CD4-positive, alpha-beta T cell treated with Interferon alpha-2 for 1 hour (primary cell): ENCODE measurements at regions not wholly inside any gene's neighbourhood (a gene's known extent, or its start where the extent isn't known, plus 50 kb on each side); places are given as distances from the start of the nearest gene placed in this dataset.

Experiments used
- DNase-seq, 2 donors: peaks; one replicate each; pipeline ENCODE4 v3.0.0-alpha.2; 2020 to 2022

- DNase-seq, result no peak
These were observed 209.3 kb upstream of the CDH4 start for GRCh38 chr20:61042506-61043385.

GRCh38 chr20:61043681-61044080 lies 208.4 kb upstream of the CDH4 start:
- DNase-seq, result no peak

- DNase-seq, result no peak
These were observed 207.6 kb upstream of the CDH4 start for GRCh38 chr20:61044499-61044898.

GRCh38 chr20:61045091-61045490 lies 207.0 kb upstream of the CDH4 start:
- DNase-seq, result no peak

GRCh38 chr20:61045876-61046585 lies 206.0 kb upstream of the CDH4 start:
- DNase-seq, result no peak

- no peak for DNase-seq
These were observed 205.2 kb upstream of the CDH4 start for GRCh38 chr20:61046721-61047351.

- DNase-seq, result no peak
These were observed 204.5 kb upstream of the CDH4 start for GRCh38 chr20:61047515-61047914.

GRCh38 chr20:61048302-61048701 lies 203.8 kb upstream of the CDH4 start:
- no peak for DNase-seq

GRCh38 chr20:61049684-61050083 lies 202.4 kb upstream of the CDH4 start:
- DNase-seq, result no peak

- no peak for DNase-seq
These were observed 201.6 kb upstream of the CDH4 start for GRCh38 chr20:61050336-61050890.

GRCh38 chr20:61052195-61052750 lies 199.8 kb upstream of the CDH4 start:
- no peak for DNase-seq

- no peak for DNase-seq
These were observed 199.2 kb upstream of the CDH4 start for GRCh38 chr20:61052776-61053442.

- no peak for DNase-seq
These were observed 198.6 kb upstream of the CDH4 start for GRCh38 chr20:61053487-61053886.

- no peak for DNase-seq
These were observed 198.2 kb upstream of the CDH4 start for GRCh38 chr20:61053889-61054288.

GRCh38 chr20:61054411-61054810 lies 197.7 kb upstream of the CDH4 start:
- no peak for DNase-seq

- DNase-seq, result no peak
These were observed 196.7 kb upstream of the CDH4 start for GRCh38 chr20:61055180-61056010.

GRCh38 chr20:61056116-61056515 lies 195.9 kb upstream of the CDH4 start:
- no peak for DNase-seq

GRCh38 chr20:61056627-61057442 lies 195.2 kb upstream of the CDH4 start:
- no peak for DNase-seq

GRCh38 chr20:61057443-61058121 lies 194.5 kb upstream of the CDH4 start:
- no peak for DNase-seq

- DNase-seq, result no peak
These were observed 190.1 kb upstream of the CDH4 start for GRCh38 chr20:61061981-61062380.
